GM12878 (cell line): ENCODE measurements at regions not wholly inside any gene's neighbourhood (a gene's known extent, or its start where the extent isn't known, plus 50 kb on each side); places are given as distances from the start of the nearest gene placed in this dataset.

ENCODE experiments used
- ATAC-seq: fragments of 200-7000 bp; cut with Tn5 transposase; 3 replicates; pipeline ENCODE4 v1.9.1; 2020; ENCODE audit warnings: mild to moderate bottlenecking, moderate library complexity
- BruUV-seq: library from RNA; stranded (reverse); fragments of 400-500 nt; replicated peaks from 2 replicates; lab custom pipeline; 2021; lab: Mats Ljungman, UMichigan
- CTCF ChIA-PET: fragments of 300-600 bp; sonication (Branson Sonifier 250); formaldehyde crosslinking; extraction: SDS; loops from one replicate; lab custom pipeline; 2021; ENCODE audit warnings: inconsistent platforms; lab: Yijun Ruan, JAX
- POLR2A ChIA-PET: fragments of 350-600 bp; formaldehyde crosslinking; extraction: SDS; loops from one replicate; lab custom pipeline; 2021; ENCODE audit warnings: inconsistent platforms; lab: Charles Lee
- RAD21 ChIA-PET: fragments of 300-600 bp; sonication (Branson Sonifier 250); formaldehyde crosslinking; loops from one replicate; lab custom pipeline; 2023; ENCODE audit warnings: antibody characterized with exemption; ENCODE audit not compliant: unreplicated experiment; lab: Charles Lee
- SMC1A ChIA-PET: fragments of 300-600 bp; sonication (Branson Sonifier 250); formaldehyde crosslinking; loops from one replicate; lab custom pipeline; 2023; ENCODE audit not compliant: unreplicated experiment, uncharacterized antibody; lab: Charles Lee
- DNase-seq: peaks from one replicate; pipeline ENCODE4 v3.0.0-alpha.2; 2011; ENCODE audit warnings: low read depth, low spot score
- FAIRE-seq: peaks from 3 replicates; lab custom pipeline; 2011; peaks lifted over from hg19 to GRCh38; lab: Jason Lieb, UNC
- H2AFZ ChIP-seq: 2 replicates; pipeline ENCODE4 v1.6.0; 2011; ENCODE audit warnings: low read depth, low read length, control low read depth; ENCODE audit not compliant: control insufficient read depth
- H3K27ac ChIP-seq: 2 replicates; pipeline ENCODE4 v1.5.1; 2011; ENCODE audit warnings: control low read depth; ENCODE audit not compliant: control insufficient read depth, insufficient read depth
- H3K27me3 ChIP-seq, 2 experiments: replicated peaks in 1 of 2; 2 replicates each; pipeline versions ENCODE4 v1.6.0 to v1.6.1; 2011; ENCODE audit warnings: low read length in 1 of 2; ENCODE audit not compliant: control insufficient read depth in 2 of 2, insufficient read depth in 2 of 2
- H3K36me3 ChIP-seq, 2 experiments: 2 replicates each; pipeline ENCODE4 v1.5.1; 2011; ENCODE audit warnings: low read length in 1 of 2; ENCODE audit not compliant: control insufficient read depth in 2 of 2, insufficient read depth in 2 of 2
- H3K4me1 ChIP-seq: 2 replicates; pipeline ENCODE4 v1.6.1; 2011; ENCODE audit warnings: mild to moderate bottlenecking, low read length, moderate library complexity, mixed read lengths; ENCODE audit not compliant: control insufficient read depth, insufficient read depth
- H3K4me2 ChIP-seq: 2 replicates; pipeline ENCODE4 v1.6.0; 2011; ENCODE audit warnings: control low read depth; ENCODE audit not compliant: control insufficient read depth, insufficient read depth
- H3K4me3 ChIP-seq: fragments of 200-600 bp; sonication (generic); 2 replicates; pipeline ENCODE4 v1.5.1; 2016
- H3K79me2 ChIP-seq: 2 replicates; pipeline ENCODE4 v1.6.0; 2011; ENCODE audit warnings: low read length; ENCODE audit not compliant: control insufficient read depth, insufficient read depth
- H3K9ac ChIP-seq: 2 replicates; pipeline ENCODE4 v1.8.0; 2011; ENCODE audit warnings: low read length, control low read depth, mixed read lengths; ENCODE audit not compliant: control insufficient read depth, insufficient read depth
- H3K9me3 ChIP-seq: replicated peaks from 3 replicates; pipeline ENCODE4 v1.5.1; 2011; ENCODE audit warnings: mild to moderate bottlenecking, low read length; ENCODE audit not compliant: control insufficient read depth, insufficient read depth
- H4K20me1 ChIP-seq: 2 replicates; pipeline ENCODE4 v1.6.0; 2011; ENCODE audit not compliant: control insufficient read depth, insufficient read depth
- CUX1 ChIP-seq: IDR thresholded peaks from 2 replicates; pipeline ENCODE4 v1.6.1; 2012; ENCODE audit warnings: improper control_type of control experiment, low read depth, low read length; ENCODE audit not compliant: insufficient replicate concordance
- ELK1 ChIP-seq: IDR thresholded peaks from 2 replicates; pipeline ENCODE4 v1.6.1; 2012; ENCODE audit warnings: low read depth, low read length, improper control_type of control experiment
- FOXK2 ChIP-seq: fragments of 450-650 bp; IDR thresholded peaks from 2 replicates; pipeline ENCODE4 v1.6.1; 2017; ENCODE audit warnings: mild to moderate bottlenecking, moderate library complexity
- GABPA ChIP-seq: IDR thresholded peaks from 2 replicates; pipeline ENCODE4 v1.6.1; 2014; ENCODE audit warnings: antibody characterized with exemption, low read depth, mild to moderate bottlenecking, inconsistent platforms
- HCFC1 ChIP-seq: fragments of 150-350 bp; IDR thresholded peaks from 2 replicates; pipeline ENCODE4 v1.6.1; 2014; ENCODE audit warnings: low read length
- NFYB ChIP-seq: IDR thresholded peaks from 2 replicates; pipeline ENCODE4 v1.6.1; 2011; ENCODE audit warnings: low read depth, mild to moderate bottlenecking, low read length, improper control_type of control experiment, moderate library complexity; ENCODE audit not compliant: insufficient read depth
- PBX3 ChIP-seq: IDR thresholded peaks from 2 replicates; pipeline ENCODE4 v1.6.1; 2011; ENCODE audit warnings: mild to moderate bottlenecking, low read depth, low read length, moderate library complexity; ENCODE audit not compliant: insufficient replicate concordance
- SIX5 ChIP-seq: IDR thresholded peaks from 2 replicates; pipeline ENCODE4 v1.6.1; 2011; ENCODE audit warnings: mild to moderate bottlenecking, low read depth, low read length, moderate library complexity; ENCODE audit not compliant: severe bottlenecking
- TAF1 ChIP-seq: IDR thresholded peaks from 2 replicates; pipeline ENCODE4 v1.6.1; 2011; ENCODE audit warnings: mild to moderate bottlenecking, low read depth, low read length, borderline replicate concordance
- WGBS: methylation state at CpG from one replicate; pipeline ENCODE4 v1.1.6; 2016; ENCODE audit warnings: low lambda C conversion rate; ENCODE audit not compliant: insufficient replicate concordance, insufficient coverage; ENCODE audit errors: missing lambda C conversion rate; 5-methylcytosine and 5-hydroxymethylcytosine counted together
- in situ Hi-C: fragments of 300-500 bp; cut with MboI; formaldehyde crosslinking; loops from 9 replicates; pipeline ENCODE4 v1.14.3; 2018; ENCODE audit warnings: mixed read lengths
- intact Hi-C: fragments of 100-400 bp; cut with micrococcal nuclease; formaldehyde crosslinking; loops from one replicate; pipeline ENCODE4 v1.14.2; 2022; ENCODE audit not compliant: unreplicated experiment
- TF ChIP-seq, protein P1 (sequence below): IDR thresholded peaks from 2 replicates; pipeline ENCODE4 v1.6.1; 2011; ENCODE audit warnings: borderline replicate concordance, low read depth, mild to moderate bottlenecking, moderate library complexity, low read length; ENCODE audit not compliant: insufficient read depth, poor library complexity, severe bottlenecking

DNA sequence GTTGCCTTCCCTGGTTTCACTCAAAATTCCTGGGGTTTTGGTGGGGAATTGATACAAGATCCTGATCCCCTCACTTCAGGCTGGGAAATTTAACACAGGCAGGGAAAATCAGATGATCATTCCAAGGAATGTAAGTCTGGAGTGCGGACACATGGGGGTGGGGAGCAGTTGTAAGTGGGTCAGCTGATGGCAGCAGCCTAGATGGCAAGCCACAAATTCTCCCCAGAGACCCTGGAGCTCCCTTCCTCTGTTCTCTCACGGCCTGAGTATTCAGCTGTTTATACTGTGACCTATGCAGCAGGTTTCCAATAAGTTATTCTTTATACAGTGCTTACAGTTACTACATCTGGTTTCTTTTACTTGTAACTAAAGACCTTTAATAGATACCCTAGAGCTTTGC, 144.9 kb downstream of the SH3BGRL2 start:
- H3K4me2 ChIP-seq = no peak overlapping the region
- in situ Hi-C loops = no loop called here
- SMC1A ChIA-PET = interaction anchor here (1.0 to 1.5 kb wide), 2 partner anchors 9 to 1072 kb away, joined by 3 to 4 read pairs; no protein-coding TSS in a partner anchor
- DNase-seq = no peak
- POLR2A ChIA-PET = no interaction called here
- RAD21 ChIA-PET = interaction anchor here (1.1 kb wide), 1 partner anchor 94 kb away, joined by 3 read pairs; no protein-coding TSS in a partner anchor
- no peaks in the 10 kb centered on the region for H3K27me3 ChIP-seq
- no peak overlapping the region for H3K27ac ChIP-seq
- H4K20me1 ChIP-seq = no peaks in the 10 kb centered on the region
- no TSS peak for BruUV-seq
- H3K79me2 ChIP-seq = no peaks in the 10 kb centered on the region
- H3K36me3 ChIP-seq = no peaks in the 10 kb centered on the region
- FAIRE-seq = no peak
- H3K9me3 ChIP-seq = no peaks in the 10 kb centered on the region
- peaks cover 5% of the 10 kb centered on the region for H3K4me1 ChIP-seq
- ATAC-seq = no peak
- 30% methylated on average over 2 of the region's 2 CpGs for WGBS
- CTCF ChIA-PET = interaction anchor here (1.0 to 3.1 kb wide), 4 partner anchors 9 to 93 kb away, joined by 4 to 14 read pairs (median 6); no protein-coding TSS in a partner anchor
- H3K4me3 ChIP-seq = no peak overlapping the region
- H2AFZ ChIP-seq = no peak overlapping the region
- no peak overlapping the region for H3K9ac ChIP-seq
- intact Hi-C loops = loop anchor here (10.0 kb wide), 1 partner anchor 319 kb away; no protein-coding TSS in a partner anchor
- no peak for TF ChIP-seq SIX5
- no peak for TF ChIP-seq PBX3
- TF ChIP-seq FOXK2 = no peak
- TF ChIP-seq NFYB = no peak
- no peak for TF ChIP-seq HCFC1
- TF ChIP-seq, protein P1, sequence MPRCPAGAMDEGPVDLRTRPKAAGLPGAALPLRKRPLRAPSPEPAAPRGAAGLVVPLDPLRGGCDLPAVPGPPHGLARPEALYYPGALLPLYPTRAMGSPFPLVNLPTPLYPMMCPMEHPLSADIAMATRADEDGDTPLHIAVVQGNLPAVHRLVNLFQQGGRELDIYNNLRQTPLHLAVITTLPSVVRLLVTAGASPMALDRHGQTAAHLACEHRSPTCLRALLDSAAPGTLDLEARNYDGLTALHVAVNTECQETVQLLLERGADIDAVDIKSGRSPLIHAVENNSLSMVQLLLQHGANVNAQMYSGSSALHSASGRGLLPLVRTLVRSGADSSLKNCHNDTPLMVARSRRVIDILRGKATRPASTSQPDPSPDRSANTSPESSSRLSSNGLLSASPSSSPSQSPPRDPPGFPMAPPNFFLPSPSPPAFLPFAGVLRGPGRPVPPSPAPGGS = no peak
- no peak for TF ChIP-seq TAF1
- no peak for TF ChIP-seq CUX1
- no peak for TF ChIP-seq GABPA
- no peak for TF ChIP-seq ELK1
